ENCODE measurements at regions not wholly inside any gene's neighbourhood (a gene's known extent, or its start where the extent isn't known, plus 50 kb on each side); places are given as distances from the start of the nearest gene placed in this dataset.
A peak's percentile ranks its signal among the peaks of the same experiment; 100 is the strongest.

GRCh38 chr4:128501239-128501638 is 213.6 kb upstream of the PGRMC2 start:
- WGBS (ENCODE audit: low lambda C conversion rate, missing lambda C conversion rate), result 100% methylated on average over 3 of the region's 3 CpGs
- no peaks in the 10 kb centered on the region for H3K9me2 ChIP-seq (replicated peaks; ENCODE audit: insufficient read depth)
- no peak overlapping the region for H2AFZ ChIP-seq
- H4K20me1 ChIP-seq (ENCODE audit: insufficient read depth, poor library complexity, severe bottlenecking), result no peaks in the 10 kb centered on the region
- DNase-seq (ENCODE audit: low spot score), result no peak
- H3K4me2 ChIP-seq, result no peak overlapping the region
- no peaks in the 10 kb centered on the region for H3K27me3 ChIP-seq
- H3K36me3 ChIP-seq (replicated peaks; ENCODE audit: insufficient read depth, low read depth), result no peaks in the 10 kb centered on the region
- H3K79me2 ChIP-seq, result no peaks in the 10 kb centered on the region
- no peak overlapping the region for H3K27ac ChIP-seq
- no peaks in the 10 kb centered on the region for H3K9me3 ChIP-seq (ENCODE audit: low read depth)
- no peak overlapping the region for H3K4me3 ChIP-seq
- TF ChIP-seq CTCF (IDR thresholded peaks at IDR 0.05; ENCODE audit: poor library complexity) (no peak), EZH2 (IDR thresholded peaks at IDR 0.05; ENCODE audit: borderline replicate concordance) (no peak), EZH2phosphoT487 (IDR thresholded peaks at IDR 0.05; ENCODE audit: low read depth, severe bottlenecking, unreplicated experiment) (no peak)
- no peaks in the 10 kb centered on the region for H3K4me1 ChIP-seq (ENCODE audit: insufficient read depth)

DNA sequence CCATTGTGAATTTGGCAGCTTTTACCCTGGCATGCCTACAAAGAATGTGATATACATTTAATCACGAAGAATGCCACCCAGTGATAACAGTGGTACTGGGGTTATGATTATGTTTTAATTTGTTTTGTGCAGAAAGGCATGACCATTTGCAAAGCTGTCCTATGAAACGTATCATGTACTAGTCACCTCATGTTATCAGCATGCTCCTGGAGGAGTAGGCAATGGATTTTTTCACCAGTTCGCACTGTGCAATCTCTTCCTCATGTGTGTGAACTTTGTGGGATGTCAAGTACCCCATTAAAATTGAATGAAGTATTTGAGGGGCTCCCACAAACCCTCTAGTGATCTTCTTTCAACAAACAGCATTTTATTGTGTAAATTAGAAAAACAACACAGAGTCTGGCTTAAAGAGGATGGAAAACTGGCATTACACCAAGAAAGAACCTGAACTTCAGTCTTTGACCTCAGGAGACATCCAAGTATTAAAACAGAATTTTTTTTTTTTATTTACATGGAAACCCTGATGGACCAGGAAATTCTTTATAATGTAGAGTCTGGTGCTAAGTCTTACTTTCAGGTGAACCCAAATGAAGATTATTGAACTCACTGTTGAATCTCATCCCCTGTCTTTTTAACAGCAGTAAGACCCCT is 200.6 kb upstream of the PGRMC2 start:
- H3K9me3 ChIP-seq (ENCODE audit: low read depth), result no peaks in the 10 kb centered on the region
- H3K27ac ChIP-seq, result no peak overlapping the region
- no peaks in the 10 kb centered on the region for H3K27me3 ChIP-seq
- H3K4me2 ChIP-seq, result no peak overlapping the region
- H3K4me1 ChIP-seq (ENCODE audit: insufficient read depth), result no peaks in the 10 kb centered on the region
- no peaks in the 10 kb centered on the region for H3K9me2 ChIP-seq (replicated peaks; ENCODE audit: insufficient read depth)
- no peak for DNase-seq (ENCODE audit: low spot score)
- no peaks in the 10 kb centered on the region for H3K79me2 ChIP-seq
- no peak overlapping the region for H3K4me3 ChIP-seq
- 91% methylated on average over 3 of the region's 3 CpGs for WGBS (ENCODE audit: low lambda C conversion rate, missing lambda C conversion rate)
- H3K36me3 ChIP-seq (replicated peaks; ENCODE audit: insufficient read depth, low read depth), result no peaks in the 10 kb centered on the region
- no peaks in the 10 kb centered on the region for H4K20me1 ChIP-seq (ENCODE audit: insufficient read depth, poor library complexity, severe bottlenecking)
- no peak overlapping the region for H2AFZ ChIP-seq
- TF ChIP-seq EZH2phosphoT487 (IDR thresholded peaks at IDR 0.05; ENCODE audit: low read depth, severe bottlenecking, unreplicated experiment) (no peak), CTCF (IDR thresholded peaks at IDR 0.05; ENCODE audit: poor library complexity) (no peak), EZH2 (IDR thresholded peaks at IDR 0.05; ENCODE audit: borderline replicate concordance) (no peak)

DNA sequence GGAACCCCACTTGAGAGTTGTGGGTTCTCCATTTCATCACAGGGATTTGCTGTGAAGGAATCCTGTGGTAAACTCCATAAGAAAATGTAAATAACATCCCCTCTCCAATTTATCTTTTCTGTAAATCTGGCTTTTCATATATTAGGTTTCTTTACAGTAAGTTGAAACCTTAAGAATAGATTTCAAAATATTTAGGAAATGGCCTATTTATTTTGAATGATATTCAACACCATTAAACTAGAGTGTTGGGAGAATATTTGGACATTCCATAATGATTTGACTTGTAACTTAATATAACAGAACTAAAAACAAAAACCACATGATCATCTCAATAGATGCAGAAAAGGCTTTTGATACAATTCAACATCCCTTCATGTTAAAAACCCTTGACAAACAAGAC is 197.3 kb upstream of the PGRMC2 start:
- no peaks in the 10 kb centered on the region for H3K27me3 ChIP-seq
- H3K79me2 ChIP-seq, result no peaks in the 10 kb centered on the region
- H3K9me3 ChIP-seq (ENCODE audit: low read depth), result no peaks in the 10 kb centered on the region
- H3K27ac ChIP-seq, result peak overlapping the region; percentile 88
- no peak for TF ChIP-seq CTCF (IDR thresholded peaks at IDR 0.05; ENCODE audit: poor library complexity)
- no peak for TF ChIP-seq EZH2phosphoT487 (IDR thresholded peaks at IDR 0.05; ENCODE audit: low read depth, severe bottlenecking, unreplicated experiment)
- TF ChIP-seq EZH2 (IDR thresholded peaks at IDR 0.05; ENCODE audit: borderline replicate concordance), result no peak
- H3K4me2 ChIP-seq, result no peak overlapping the region
- no peak overlapping the region for H2AFZ ChIP-seq
- H3K4me1 ChIP-seq (ENCODE audit: insufficient read depth), result no peaks in the 10 kb centered on the region
- H3K4me3 ChIP-seq, result no peak overlapping the region
- no peaks in the 10 kb centered on the region for H3K9me2 ChIP-seq (replicated peaks; ENCODE audit: insufficient read depth)
- H4K20me1 ChIP-seq (ENCODE audit: insufficient read depth, poor library complexity, severe bottlenecking), result no peaks in the 10 kb centered on the region
- DNase-seq (ENCODE audit: low spot score), result no peak
- no peaks in the 10 kb centered on the region for H3K36me3 ChIP-seq (replicated peaks; ENCODE audit: insufficient read depth, low read depth)

DNA sequence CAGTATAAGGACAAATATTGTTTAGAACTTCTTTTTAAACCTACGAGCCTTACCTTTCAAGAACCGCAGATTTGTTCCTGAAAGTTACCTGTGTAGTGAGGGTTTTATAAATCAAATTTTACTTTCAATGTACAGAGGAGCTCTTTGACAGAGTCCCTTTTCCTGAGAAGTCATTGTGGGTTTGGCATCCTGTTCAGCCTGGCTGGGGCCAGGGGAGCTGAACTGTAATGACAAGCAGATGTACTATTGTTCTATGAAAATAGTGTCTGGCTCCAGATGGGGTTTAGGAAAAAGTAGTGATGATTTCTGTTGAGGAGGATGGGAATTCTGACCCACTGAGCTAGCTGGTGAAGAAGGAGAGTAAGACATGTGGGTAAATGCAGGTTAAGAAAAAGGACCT is 196.2 kb upstream of the PGRMC2 start:
- no peaks in the 10 kb centered on the region for H3K79me2 ChIP-seq
- H3K4me2 ChIP-seq, result no peak overlapping the region
- DNase-seq (ENCODE audit: low spot score), result no peak
- no peaks in the 10 kb centered on the region for H3K36me3 ChIP-seq (replicated peaks; ENCODE audit: insufficient read depth, low read depth)
- WGBS (ENCODE audit: low lambda C conversion rate, missing lambda C conversion rate), result 68% methylated on average over 2 of the region's 2 CpGs
- H4K20me1 ChIP-seq (ENCODE audit: insufficient read depth, poor library complexity, severe bottlenecking), result no peaks in the 10 kb centered on the region
- no peak overlapping the region for H3K4me3 ChIP-seq
- H3K9me2 ChIP-seq (replicated peaks; ENCODE audit: insufficient read depth), result no peaks in the 10 kb centered on the region
- no peak overlapping the region for H2AFZ ChIP-seq
- H3K9me3 ChIP-seq (ENCODE audit: low read depth), result no peaks in the 10 kb centered on the region
- H3K27ac ChIP-seq, result peak overlapping the region; percentile 88
- no peaks in the 10 kb centered on the region for H3K27me3 ChIP-seq
- no peak for TF ChIP-seq CTCF (IDR thresholded peaks at IDR 0.05; ENCODE audit: poor library complexity)
- no peak for TF ChIP-seq EZH2 (IDR thresholded peaks at IDR 0.05; ENCODE audit: borderline replicate concordance)
- no peak for TF ChIP-seq EZH2phosphoT487 (IDR thresholded peaks at IDR 0.05; ENCODE audit: low read depth, severe bottlenecking, unreplicated experiment)
- H3K4me1 ChIP-seq (ENCODE audit: insufficient read depth), result no peaks in the 10 kb centered on the region

All from hepatocyte (in vitro differentiated cells).